ENCODE measurements at regions not wholly inside any gene's neighbourhood (a gene's known extent, or its start where the extent isn't known, plus 50 kb on each side); places are given as distances from the start of the nearest gene placed in this dataset.

GRCh38 chr10:24010436-24010970 is 198.4 kb upstream of the KIAA1217 start:
- no peak for DNase-seq (ENCODE audit: low read depth in 3 of 3)

GRCh38 chr10:24012249-24012803 is 196.6 kb upstream of the KIAA1217 start:
- DNase-seq (ENCODE audit: low read depth in 3 of 3) = no peak

GRCh38 chr10:24027107-24027506 is 181.8 kb upstream of the KIAA1217 start:
- DNase-seq (ENCODE audit: low read depth in 3 of 3) = no peak

- no peak for DNase-seq (ENCODE audit: low read depth in 3 of 3)
Measured at GRCh38 chr10:24034571-24034970, 174.4 kb upstream of the KIAA1217 start.

GRCh38 chr10:24035761-24036160 is 173.2 kb upstream of the KIAA1217 start:
- no peak for DNase-seq (ENCODE audit: low read depth in 3 of 3)

- DNase-seq (ENCODE audit: low read depth in 3 of 3) = no peak
Measured at GRCh38 chr10:24039315-24039714, 169.6 kb upstream of the KIAA1217 start.

GRCh38 chr10:24039897-24040296 is 169.0 kb upstream of the KIAA1217 start:
- DNase-seq (ENCODE audit: low read depth in 3 of 3) = no peak

- DNase-seq (ENCODE audit: low read depth in 3 of 3) = no peak
Measured at GRCh38 chr10:24041034-24041433, 167.9 kb upstream of the KIAA1217 start.

GRCh38 chr10:24041834-24042233 is 167.1 kb upstream of the KIAA1217 start:
- DNase-seq (ENCODE audit: low read depth in 3 of 3) = no peak

GRCh38 chr10:24042884-24043283 is 166.1 kb upstream of the KIAA1217 start:
- DNase-seq (ENCODE audit: low read depth in 3 of 3) = no peak

GRCh38 chr10:24046060-24046459 is 162.9 kb upstream of the KIAA1217 start:
- no peak for DNase-seq (ENCODE audit: low read depth in 3 of 3)

GRCh38 chr10:24047176-24047575 is 161.8 kb upstream of the KIAA1217 start:
- no peak for DNase-seq (ENCODE audit: low read depth in 3 of 3)

GRCh38 chr10:24054421-24054820 is 154.5 kb upstream of the KIAA1217 start:
- no peak for DNase-seq (ENCODE audit: low read depth in 3 of 3)

- no peak for DNase-seq (ENCODE audit: low read depth in 3 of 3)
Measured at GRCh38 chr10:24080207-24080606, 128.7 kb upstream of the KIAA1217 start.

- no peak for DNase-seq (ENCODE audit: low read depth in 3 of 3)
Measured at GRCh38 chr10:24086296-24087086, 122.4 kb upstream of the KIAA1217 start.

- DNase-seq (ENCODE audit: low read depth in 3 of 3) = no peak
Measured at GRCh38 chr10:24091256-24091655, 117.7 kb upstream of the KIAA1217 start.

- no peak for DNase-seq (ENCODE audit: low read depth in 3 of 3)
Measured at GRCh38 chr10:24096281-24096680, 112.7 kb upstream of the KIAA1217 start.

GRCh38 chr10:24097751-24098207 is 111.2 kb upstream of the KIAA1217 start:
- DNase-seq (ENCODE audit: low read depth in 3 of 3) = no peak

- no peak for DNase-seq (ENCODE audit: low read depth in 3 of 3)
Measured at GRCh38 chr10:24104895-24105294, 104.0 kb upstream of the KIAA1217 start.

GRCh38 chr10:24113901-24114300 is 95.0 kb upstream of the KIAA1217 start:
- DNase-seq (ENCODE audit: low read depth in 3 of 3) = no peak

GRCh38 chr10:24114556-24114955 is 94.4 kb upstream of the KIAA1217 start:
- no peak for DNase-seq (ENCODE audit: low read depth in 3 of 3)

GRCh38 chr10:24115403-24115802 is 93.5 kb upstream of the KIAA1217 start:
- DNase-seq (ENCODE audit: low read depth in 3 of 3) = no peak

- no peak for DNase-seq (ENCODE audit: low read depth in 3 of 3)
Measured at GRCh38 chr10:24118246-24118645, 90.7 kb upstream of the KIAA1217 start.
